ENCODE measurements at regions not wholly inside any gene's neighbourhood (a gene's known extent, or its start where the extent isn't known, plus 50 kb on each side); places are given as distances from the start of the nearest gene placed in this dataset.

DNA sequence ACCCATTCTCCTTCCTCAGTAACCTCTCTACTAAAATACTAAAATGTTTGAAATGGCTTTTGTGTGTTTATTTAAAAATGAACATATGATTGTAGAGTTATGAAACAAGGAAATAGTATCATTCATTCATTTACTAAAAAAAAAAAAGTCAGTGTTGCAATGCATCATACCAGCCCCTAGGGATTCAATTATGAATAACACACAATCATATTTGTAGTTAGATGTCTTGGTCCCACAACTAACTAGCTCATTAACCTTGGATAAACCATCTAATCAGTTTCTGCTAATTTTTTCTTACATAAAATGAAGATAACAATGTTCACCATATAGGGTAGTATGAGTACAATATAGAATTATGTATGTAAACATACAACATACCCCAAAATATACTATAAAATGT, 183.2 kb downstream of the GRIN2B start:
- no peak for TF ChIP-seq POLR2A (IDR thresholded peaks at IDR 0.05; ENCODE audit: borderline replicate concordance, extremely low read depth, insufficient read depth, insufficient read length)
- no peak for TF ChIP-seq POLR2AphosphoS5 (IDR thresholded peaks at IDR 0.05; ENCODE audit: low read depth, low read length)
- TF ChIP-seq, protein P1, sequence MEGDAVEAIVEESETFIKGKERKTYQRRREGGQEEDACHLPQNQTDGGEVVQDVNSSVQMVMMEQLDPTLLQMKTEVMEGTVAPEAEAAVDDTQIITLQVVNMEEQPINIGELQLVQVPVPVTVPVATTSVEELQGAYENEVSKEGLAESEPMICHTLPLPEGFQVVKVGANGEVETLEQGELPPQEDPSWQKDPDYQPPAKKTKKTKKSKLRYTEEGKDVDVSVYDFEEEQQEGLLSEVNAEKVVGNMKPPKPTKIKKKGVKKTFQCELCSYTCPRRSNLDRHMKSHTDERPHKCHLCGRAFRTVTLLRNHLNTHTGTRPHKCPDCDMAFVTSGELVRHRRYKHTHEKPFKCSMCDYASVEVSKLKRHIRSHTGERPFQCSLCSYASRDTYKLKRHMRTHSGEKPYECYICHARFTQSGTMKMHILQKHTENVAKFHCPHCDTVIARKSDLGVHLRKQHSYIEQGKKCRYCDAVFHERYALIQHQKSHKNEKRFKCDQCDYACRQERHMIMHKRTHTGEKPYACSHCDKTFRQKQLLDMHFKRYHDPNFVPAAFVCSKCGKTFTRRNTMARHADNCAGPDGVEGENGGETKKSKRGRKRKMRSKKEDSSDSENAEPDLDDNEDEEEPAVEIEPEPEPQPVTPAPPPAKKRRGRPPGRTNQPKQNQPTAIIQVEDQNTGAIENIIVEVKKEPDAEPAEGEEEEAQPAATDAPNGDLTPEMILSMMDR (IDR thresholded peaks at IDR 0.05 in 2 of 3, conservative IDR thresholded peaks at IDR 0.05 in 1 of 3; ENCODE audit: borderline replicate concordance in 1 of 3, insufficient read depth in 1 of 3, low read depth in 2 of 3, low read length in 2 of 3) = peak in 1 of 3 experiments; percentile 47; a peak in 2 of 6 replicates
- no peak for TF ChIP-seq TCF7L2 (IDR thresholded peaks at IDR 0.05; ENCODE audit: borderline replicate concordance, extremely low read depth, insufficient read depth, insufficient read length)
- TF ChIP-seq EZH2phosphoT487 (IDR thresholded peaks at IDR 0.05; ENCODE audit: borderline replicate concordance) = no peak
- no peak for TF ChIP-seq EZH2 (IDR thresholded peaks at IDR 0.05)
- TF ChIP-seq, protein P2, sequence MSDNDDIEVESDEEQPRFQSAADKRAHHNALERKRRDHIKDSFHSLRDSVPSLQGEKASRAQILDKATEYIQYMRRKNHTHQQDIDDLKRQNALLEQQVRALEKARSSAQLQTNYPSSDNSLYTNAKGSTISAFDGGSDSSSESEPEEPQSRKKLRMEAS (IDR thresholded peaks at IDR 0.05) = no peak
- TF ChIP-seq SIN3A (IDR thresholded peaks at IDR 0.05; ENCODE audit: low read depth) = no peak
- no peak for TF ChIP-seq SP1 (IDR thresholded peaks at IDR 0.05; ENCODE audit: low read depth)
- no peak for TF ChIP-seq CBX3 (IDR thresholded peaks at IDR 0.05; ENCODE audit: low read depth)
- no peak for TF ChIP-seq EGR1 (IDR thresholded peaks at IDR 0.05; ENCODE audit: low read depth)
- TF ChIP-seq, protein P3, sequence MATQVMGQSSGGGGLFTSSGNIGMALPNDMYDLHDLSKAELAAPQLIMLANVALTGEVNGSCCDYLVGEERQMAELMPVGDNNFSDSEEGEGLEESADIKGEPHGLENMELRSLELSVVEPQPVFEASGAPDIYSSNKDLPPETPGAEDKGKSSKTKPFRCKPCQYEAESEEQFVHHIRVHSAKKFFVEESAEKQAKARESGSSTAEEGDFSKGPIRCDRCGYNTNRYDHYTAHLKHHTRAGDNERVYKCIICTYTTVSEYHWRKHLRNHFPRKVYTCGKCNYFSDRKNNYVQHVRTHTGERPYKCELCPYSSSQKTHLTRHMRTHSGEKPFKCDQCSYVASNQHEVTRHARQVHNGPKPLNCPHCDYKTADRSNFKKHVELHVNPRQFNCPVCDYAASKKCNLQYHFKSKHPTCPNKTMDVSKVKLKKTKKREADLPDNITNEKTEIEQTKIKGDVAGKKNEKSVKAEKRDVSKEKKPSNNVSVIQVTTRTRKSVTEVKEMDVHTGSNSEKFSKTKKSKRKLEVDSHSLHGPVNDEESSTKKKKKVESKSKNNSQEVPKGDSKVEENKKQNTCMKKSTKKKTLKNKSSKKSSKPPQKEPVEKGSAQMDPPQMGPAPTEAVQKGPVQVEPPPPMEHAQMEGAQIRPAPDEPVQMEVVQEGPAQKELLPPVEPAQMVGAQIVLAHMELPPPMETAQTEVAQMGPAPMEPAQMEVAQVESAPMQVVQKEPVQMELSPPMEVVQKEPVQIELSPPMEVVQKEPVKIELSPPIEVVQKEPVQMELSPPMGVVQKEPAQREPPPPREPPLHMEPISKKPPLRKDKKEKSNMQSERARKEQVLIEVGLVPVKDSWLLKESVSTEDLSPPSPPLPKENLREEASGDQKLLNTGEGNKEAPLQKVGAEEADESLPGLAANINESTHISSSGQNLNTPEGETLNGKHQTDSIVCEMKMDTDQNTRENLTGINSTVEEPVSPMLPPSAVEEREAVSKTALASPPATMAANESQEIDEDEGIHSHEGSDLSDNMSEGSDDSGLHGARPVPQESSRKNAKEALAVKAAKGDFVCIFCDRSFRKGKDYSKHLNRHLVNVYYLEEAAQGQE (IDR thresholded peaks at IDR 0.05; ENCODE audit: low read depth) = no peak

Data from HCT116 (cell line).